Adrenal gland (tissue), 5 donors: ENCODE measurements at regions not wholly inside any gene's neighbourhood (a gene's known extent, or its start where the extent isn't known, plus 50 kb on each side); places are given as distances from the start of the nearest gene placed in this dataset.

Experiments
- CTCF ChIP-seq, 6 experiments: fragments of 450-650 bp in 4 of 6; fragments of 200-600 bp in 2 of 6; sonication (generic) in 1 of 6; IDR thresholded peaks; 1 replicate in 5 of 6; 2 replicates in 1 of 6; pipeline versions ENCODE4 v1.5.1 to v1.8.0; 2016 to 2021; ENCODE audit warnings: antibody characterized with exemption in 6 of 6, mild to moderate bottlenecking in 2 of 6, moderate library complexity in 1 of 6
- POLR2A ChIP-seq, 2 donors: fragments of 450-650 bp; IDR thresholded peaks; one replicate each; pipeline ENCODE4 v1.6.1; 2017; ENCODE audit warnings: antibody characterized with exemption in 2 of 2, mild to moderate bottlenecking in 2 of 2, moderate library complexity in 1 of 2
- donor health status: DM: no; HTN: no; CAD: no.

GRCh38 chr10:8279598-8279997, 225.1 kb downstream of the GATA3 start:
- no peak for TF ChIP-seq CTCF (IDR thresholded peaks at IDR 0.05)
- TF ChIP-seq POLR2A (IDR thresholded peaks at IDR 0.05): no peak
